Lower leg skin (tissue), 4 donors: ENCODE measurements at regions not wholly inside any gene's neighbourhood (a gene's known extent, or its start where the extent isn't known, plus 50 kb on each side); places are given as distances from the start of the nearest gene placed in this dataset.

Experiments
- DNase-seq, 2 donors: peaks; one replicate each; pipeline ENCODE4 v3.0.0-alpha.2; 2019; ENCODE audit warnings: low spot score in 2 of 2
- H3K4me3 ChIP-seq: fragments of 200-600 bp; sonication (generic); 2 replicates; pipeline ENCODE4 v1.5.1; 2017; ENCODE audit warnings: mild to moderate bottlenecking, low read depth; ENCODE audit not compliant: poor library complexity, severe bottlenecking
- CTCF ChIP-seq, 3 donors: fragments of 450-650 bp; IDR thresholded peaks; one replicate each; pipeline ENCODE4 v1.5.1; 2016; ENCODE audit warnings: antibody characterized with exemption in 3 of 3, mild to moderate bottlenecking in 3 of 3, moderate library complexity in 2 of 3
- POLR2A ChIP-seq, 2 donors: fragments of 450-650 bp; IDR thresholded peaks; one replicate each; pipeline ENCODE4 v1.6.1; 2016 to 2017; ENCODE audit warnings: antibody characterized with exemption in 2 of 2, mild to moderate bottlenecking in 1 of 2, moderate library complexity in 1 of 2
- WGBS, 2 donors: methylation state at CpG; one replicate each; pipeline ENCODE4 v1.1.5; 2018; 5-methylcytosine and 5-hydroxymethylcytosine counted together
- intact Hi-C: fragments of 100-400 bp; cut with DNase I; formaldehyde crosslinking; loops from one replicate; pipeline ENCODE4 v1.15.0; 2023; ENCODE audit warnings: low total_unique reads

GRCh38 chr6:67094431-67094946 is 1387.5 kb upstream of the EYS start:
- H3K4me3 ChIP-seq = no peak overlapping the region
- intact Hi-C loops = no loop called here
- 36 to 49% methylated on average over 3 of the region's 3 CpGs for whole genome bisulfite sequencing, 2 donors

GRCh38 chr6:67073938-67074337 is 1366.9 kb upstream of the EYS start:
- H3K4me3 ChIP-seq = no peak overlapping the region
- WGBS, 2 donors = 76 to 78% methylated on average over 3 of the region's 3 CpGs
- TF ChIP-seq CTCF (IDR thresholded peaks at IDR 0.05) (no peak), POLR2A (IDR thresholded peaks at IDR 0.05) (no peak)
- no peak for DNase-seq
- intact Hi-C loops = no loop called here

More at GRCh38 chr6:67094431-67094946, 1387.5 kb upstream of the EYS start:
- DNase-seq = no peak
- TF ChIP-seq POLR2A (IDR thresholded peaks at IDR 0.05) (no peak), CTCF (IDR thresholded peaks at IDR 0.05) (no peak)

- intact Hi-C loops = no loop called here
- WGBS, 2 donors = 92 to 98% methylated on average over 2 of the region's 2 CpGs
- TF ChIP-seq POLR2A (IDR thresholded peaks at IDR 0.05) (no peak), CTCF (IDR thresholded peaks at IDR 0.05) (no peak)
- DNase-seq = no peak
- H3K4me3 ChIP-seq = no peak overlapping the region
Measured at GRCh38 chr6:67068781-67069180, 1361.8 kb upstream of the EYS start.

- H3K4me3 ChIP-seq = no peak overlapping the region
- 81 to 86% methylated on average over 1 of the region's 1 CpG for WGBS, 2 donors
- TF ChIP-seq POLR2A (IDR thresholded peaks at IDR 0.05) (no peak), CTCF (IDR thresholded peaks at IDR 0.05) (no peak)
- intact Hi-C loops = no loop called here
- no peak for DNase-seq
Measured at GRCh38 chr6:67064323-67064722, 1357.3 kb upstream of the EYS start.

GRCh38 chr6:67047996-67048395 is 1341.0 kb upstream of the EYS start:
- no peak overlapping the region for H3K4me3 ChIP-seq
- DNase-seq = no peak
- intact Hi-C loops = no loop called here
- TF ChIP-seq POLR2A (IDR thresholded peaks at IDR 0.05) (no peak), CTCF (IDR thresholded peaks at IDR 0.05) (no peak)
- WGBS, 2 donors = 26 to 36% methylated on average over 1 of the region's 1 CpG

DNA sequence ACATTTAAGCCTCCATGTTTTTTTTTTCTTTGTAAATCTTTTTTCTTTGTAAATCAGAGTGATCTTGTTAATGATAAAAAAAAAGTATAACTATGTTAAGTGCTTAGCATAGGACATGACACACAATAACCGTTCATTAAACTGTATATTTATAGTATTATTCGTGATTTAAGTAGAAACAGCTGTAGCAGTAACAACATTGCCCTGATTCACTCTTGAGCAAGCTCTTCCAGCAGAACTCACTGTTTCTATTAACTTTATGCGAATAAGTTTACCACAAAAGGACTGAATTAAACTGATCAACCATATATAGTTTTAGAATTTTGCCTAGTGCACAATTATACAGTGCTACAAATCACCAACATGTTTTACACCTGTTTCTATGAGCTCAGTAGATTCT is 1338.0 kb upstream of the EYS start:
- DNase-seq = no peak
- no peak for TF ChIP-seq CTCF (IDR thresholded peaks at IDR 0.05)
- no peak for TF ChIP-seq POLR2A (IDR thresholded peaks at IDR 0.05)
- intact Hi-C loops = no loop called here
- no peak overlapping the region for H3K4me3 ChIP-seq
- 55 to 62% methylated on average over 3 of the region's 3 CpGs for WGBS, 2 donors
